ENCODE measurements at regions not wholly inside any gene's neighbourhood (a gene's known extent, or its start where the extent isn't known, plus 50 kb on each side); places are given as distances from the start of the nearest gene placed in this dataset.

DNA sequence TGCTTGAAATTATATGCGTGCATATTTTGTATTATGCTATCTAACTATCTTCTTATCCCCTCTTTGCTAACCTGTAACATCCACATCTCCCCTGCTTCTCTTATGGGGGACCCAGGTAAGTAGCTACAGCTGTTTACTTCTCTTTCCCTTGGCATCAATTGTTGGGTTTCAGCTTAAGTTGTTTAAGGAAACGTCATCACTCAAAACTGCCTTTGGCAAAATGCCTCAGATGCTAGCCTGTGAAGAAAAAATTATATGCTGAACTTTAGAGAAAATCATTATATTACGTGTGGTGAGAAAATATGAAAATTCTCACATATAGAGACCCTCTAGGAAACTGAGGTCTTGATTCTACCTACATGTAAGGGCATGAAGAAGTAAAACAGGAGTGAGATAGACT is 447.0 kb upstream of the NECTIN3 start:
- Histone ChIP-seq H2AFZ (ENCODE audit: low read length) (no peak overlapping the region), H3K4me2 (ENCODE audit: insufficient read depth, insufficient read length, low read length) (no peak overlapping the region), H3T11ph (ENCODE audit: low read length) (no peak overlapping the region), H3K4me1 (ENCODE audit: insufficient read depth, low read length) (peaks cover 5% of the 10 kb centered on the region), H2BK15ac (ENCODE audit: low read depth, low read length) (no peak overlapping the region), H4K20me1 (ENCODE audit: control insufficient read depth, insufficient read depth, insufficient read length) (no peaks in the 10 kb centered on the region), H2BK12ac (ENCODE audit: insufficient read length, low read depth, low read length) (no peak overlapping the region), H3K56ac (ENCODE audit: insufficient read length, low read depth, low read length) (no peak overlapping the region), H3K18ac (ENCODE audit: insufficient read length, low read depth, low read length) (no peak overlapping the region), H3K4ac (ENCODE audit: low read depth, low read length) (no peak overlapping the region), H3K27ac (ENCODE audit: insufficient read length, low read depth, low read length) (no peak overlapping the region), H3K9ac (ENCODE audit: extremely low read depth, insufficient read length, low read length) (no peak overlapping the region), H2AK5ac (ENCODE audit: insufficient read length, low read length) (no peak overlapping the region), H2BK20ac (ENCODE audit: low read depth, low read length, poor library complexity, severe bottlenecking) (no peak overlapping the region), H3K27me3 (ENCODE audit: insufficient read depth, low read length) (no peaks in the 10 kb centered on the region), H2BK5ac (ENCODE audit: insufficient read length, low read length) (no peak overlapping the region), H3K79me1 (ENCODE audit: insufficient read depth, low read depth, low read length, poor library complexity, severe bottlenecking) (no peaks in the 10 kb centered on the region), H3K23ac (ENCODE audit: insufficient read length, low read depth, low read length) (no peak overlapping the region), H3K79me2 (ENCODE audit: insufficient read depth, low read length) (no peaks in the 10 kb centered on the region), H3K23me2 (ENCODE audit: insufficient read length, low read depth, low read length, poor library complexity, severe bottlenecking) (no peaks in the 10 kb centered on the region), H4K91ac (ENCODE audit: insufficient read length, low read depth, low read length) (no peak overlapping the region), H4K8ac (replicated peaks; ENCODE audit: insufficient read length, low read depth, low read length) (no peak overlapping the region), H3K9me3 (ENCODE audit: control insufficient read depth, low read depth, low read length) (no peaks in the 10 kb centered on the region), H4K5ac (ENCODE audit: insufficient read length, low read depth, low read length) (no peak overlapping the region), H2BK120ac (ENCODE audit: low read depth, low read length, poor library complexity, severe bottlenecking) (no peak overlapping the region), H3K14ac (ENCODE audit: insufficient read depth, low read length) (no peak overlapping the region)
- TF ChIP-seq, protein P1, sequence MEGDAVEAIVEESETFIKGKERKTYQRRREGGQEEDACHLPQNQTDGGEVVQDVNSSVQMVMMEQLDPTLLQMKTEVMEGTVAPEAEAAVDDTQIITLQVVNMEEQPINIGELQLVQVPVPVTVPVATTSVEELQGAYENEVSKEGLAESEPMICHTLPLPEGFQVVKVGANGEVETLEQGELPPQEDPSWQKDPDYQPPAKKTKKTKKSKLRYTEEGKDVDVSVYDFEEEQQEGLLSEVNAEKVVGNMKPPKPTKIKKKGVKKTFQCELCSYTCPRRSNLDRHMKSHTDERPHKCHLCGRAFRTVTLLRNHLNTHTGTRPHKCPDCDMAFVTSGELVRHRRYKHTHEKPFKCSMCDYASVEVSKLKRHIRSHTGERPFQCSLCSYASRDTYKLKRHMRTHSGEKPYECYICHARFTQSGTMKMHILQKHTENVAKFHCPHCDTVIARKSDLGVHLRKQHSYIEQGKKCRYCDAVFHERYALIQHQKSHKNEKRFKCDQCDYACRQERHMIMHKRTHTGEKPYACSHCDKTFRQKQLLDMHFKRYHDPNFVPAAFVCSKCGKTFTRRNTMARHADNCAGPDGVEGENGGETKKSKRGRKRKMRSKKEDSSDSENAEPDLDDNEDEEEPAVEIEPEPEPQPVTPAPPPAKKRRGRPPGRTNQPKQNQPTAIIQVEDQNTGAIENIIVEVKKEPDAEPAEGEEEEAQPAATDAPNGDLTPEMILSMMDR (conservative IDR thresholded peaks at IDR 0.05), result no peak
- Mint-ChIP-seq H3K4me3 (no peak overlapping the region), H3K27ac (no peak overlapping the region; a peak in 1 of 7 replicates), H3K9me3 (peaks cover 0 to 3% of the 10 kb centered on the region in 2 experiments; a peak in 1 of 5 replicates), H3K4me1 (peaks cover 12 to 15% of the 10 kb centered on the region in 2 experiments), H3K27me3 (ENCODE audit: low read depth) (no peaks in the 10 kb centered on the region), H3K36me3 (ENCODE audit: insufficient read depth in 1 of 3, low read depth in 3 of 3) (peaks cover 0 to 1% (median 0%) of the 10 kb centered on the region in 3 experiments; a peak in 2 of 7 replicates)
- WGBS (ENCODE audit: extremely low coverage, insufficient read length, low lambda C conversion rate), result no CpG with 5 or more reads among the region's 3 CpGs
- no peak for DNase-seq

Measured in H9 (cell line).